ENCODE measurements at regions not wholly inside any gene's neighbourhood (a gene's known extent, or its start where the extent isn't known, plus 50 kb on each side); places are given as distances from the start of the nearest gene placed in this dataset.

DNA sequence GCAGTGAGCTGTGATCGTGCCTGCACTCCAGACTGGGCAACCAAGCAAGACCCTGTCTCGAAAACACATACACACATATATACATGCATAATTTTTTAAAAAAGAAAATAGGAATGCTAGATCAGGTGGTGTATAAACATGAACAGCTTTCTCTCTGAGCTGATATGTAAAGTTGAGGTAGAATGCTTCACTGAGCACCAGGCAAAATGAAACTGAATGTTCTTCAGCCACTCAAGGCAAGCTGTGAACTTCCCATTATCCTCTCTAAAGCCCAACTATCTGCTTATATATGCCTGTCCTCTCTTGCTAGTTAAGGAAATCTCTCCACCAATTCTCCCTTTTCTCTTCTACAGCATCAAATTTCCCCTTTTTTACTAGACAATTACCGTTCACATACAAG, 93.0 kb downstream of the NUF2 start:
- TF ChIP-seq ELF4 (IDR thresholded peaks at IDR 0.05) (no peak), SUZ12 (IDR thresholded peaks at IDR 0.05) (no peak), FOXK2 (IDR thresholded peaks at IDR 0.05) (no peak), SP1 (IDR thresholded peaks at IDR 0.05) (no peak), FOXM1 (IDR thresholded peaks at IDR 0.05; ENCODE audit: borderline replicate concordance) (no peak), CTBP1 (IDR thresholded peaks at IDR 0.05; ENCODE audit: borderline replicate concordance) (no peak), BHLHE40 (IDR thresholded peaks at IDR 0.05; ENCODE audit: borderline replicate concordance) (no peak), FOXA1 (IDR thresholded peaks at IDR 0.05) (no peak), NFRKB (IDR thresholded peaks at IDR 0.05) (no peak)
- TF ChIP-seq, protein P1, sequence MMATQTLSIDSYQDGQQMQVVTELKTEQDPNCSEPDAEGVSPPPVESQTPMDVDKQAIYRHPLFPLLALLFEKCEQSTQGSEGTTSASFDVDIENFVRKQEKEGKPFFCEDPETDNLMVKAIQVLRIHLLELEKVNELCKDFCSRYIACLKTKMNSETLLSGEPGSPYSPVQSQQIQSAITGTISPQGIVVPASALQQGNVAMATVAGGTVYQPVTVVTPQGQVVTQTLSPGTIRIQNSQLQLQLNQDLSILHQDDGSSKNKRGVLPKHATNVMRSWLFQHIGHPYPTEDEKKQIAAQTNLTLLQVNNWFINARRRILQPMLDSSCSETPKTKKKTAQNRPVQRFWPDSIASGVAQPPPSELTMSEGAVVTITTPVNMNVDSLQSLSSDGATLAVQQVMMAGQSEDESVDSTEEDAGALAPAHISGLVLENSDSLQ (IDR thresholded peaks at IDR 0.05) = no peak
